Activated T-helper 1 cell treated with anti-CD3 and anti-CD28 coated beads, Interleukin-12 subunit alpha, Interleukin-12 subunit beta, Interleukin-2, Interleukin-4 antibody, amounts not matched to agents 30 ng/mL and 10 ng/mL and 1 ng/mL, durations not matched to agents 14 hours and 24 hours and 36 hours (primary cell): ENCODE measurements at regions not wholly inside any gene's neighbourhood (a gene's known extent, or its start where the extent isn't known, plus 50 kb on each side); places are given as distances from the start of the nearest gene placed in this dataset.

Source experiments
- DNase-seq: peaks from one replicate; pipeline ENCODE4 v3.0.0; 2021; ENCODE audit warnings: low spot score
- H3K27ac Mint-ChIP-seq: one replicate; pipeline ENCODE4 v1.8.0; 2021; ENCODE audit warnings: mild to moderate bottlenecking, mixed read lengths
- H3K27me3 Mint-ChIP-seq: one replicate; pipeline ENCODE4 v1.8.0; 2022; ENCODE audit warnings: mild to moderate bottlenecking, moderate library complexity, mixed read lengths; ENCODE audit not compliant: insufficient read depth
- H3K36me3 Mint-ChIP-seq: one replicate; pipeline ENCODE4 v1.8.0; 2021; ENCODE audit warnings: low read depth, mixed read lengths
- H3K4me1 Mint-ChIP-seq: one replicate; pipeline ENCODE4 v1.8.0; 2021; ENCODE audit warnings: low read depth, mixed read lengths
- H3K4me3 Mint-ChIP-seq: one replicate; pipeline ENCODE4 v1.8.0; 2021; ENCODE audit warnings: mild to moderate bottlenecking, moderate library complexity, mixed read lengths
- H3K9me3 Mint-ChIP-seq: one replicate; pipeline ENCODE4 v1.8.0; 2021; ENCODE audit warnings: mixed read lengths
- intact Hi-C: fragments of 100-400 bp; cut with micrococcal nuclease; formaldehyde crosslinking; loops from one replicate; pipeline ENCODE4 v1.15.1; 2024

DNA sequence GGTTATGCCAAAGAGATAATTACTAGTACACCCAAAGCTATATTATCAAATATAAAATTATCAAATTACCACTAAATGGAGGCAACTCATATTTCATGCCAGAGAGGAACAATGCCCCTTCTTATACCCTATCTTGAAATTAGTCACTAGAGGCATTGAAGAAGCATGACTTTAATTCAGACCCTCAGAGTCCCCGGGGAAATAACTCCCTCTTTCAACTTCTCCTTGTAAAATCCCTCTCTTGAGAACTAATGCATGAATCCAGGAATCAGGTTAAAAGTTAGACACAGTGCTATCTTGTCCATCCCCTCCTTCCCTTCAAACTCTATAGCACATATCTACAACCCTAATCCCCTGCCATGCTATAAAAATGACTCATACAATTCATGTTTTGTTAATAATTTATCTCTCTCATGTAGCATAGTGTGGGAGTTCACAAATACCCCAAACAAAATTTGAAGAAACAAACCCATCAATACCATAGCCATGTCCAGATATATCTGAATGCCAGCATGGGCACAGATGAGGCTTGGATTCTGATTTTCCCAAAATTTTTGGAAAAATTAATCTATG lies 665.4 kb downstream of the KCNA4 start:
- Mint-ChIP-seq H3K27me3 (no peaks in the 10 kb centered on the region), H3K27ac (no peak overlapping the region), H3K9me3 (peaks cover 4% of the 10 kb centered on the region), H3K4me1 (no peaks in the 10 kb centered on the region), H3K36me3 (no peaks in the 10 kb centered on the region), H3K4me3 (no peak overlapping the region)
- no peak for DNase-seq
- intact Hi-C loops, result no loop called here

DNA sequence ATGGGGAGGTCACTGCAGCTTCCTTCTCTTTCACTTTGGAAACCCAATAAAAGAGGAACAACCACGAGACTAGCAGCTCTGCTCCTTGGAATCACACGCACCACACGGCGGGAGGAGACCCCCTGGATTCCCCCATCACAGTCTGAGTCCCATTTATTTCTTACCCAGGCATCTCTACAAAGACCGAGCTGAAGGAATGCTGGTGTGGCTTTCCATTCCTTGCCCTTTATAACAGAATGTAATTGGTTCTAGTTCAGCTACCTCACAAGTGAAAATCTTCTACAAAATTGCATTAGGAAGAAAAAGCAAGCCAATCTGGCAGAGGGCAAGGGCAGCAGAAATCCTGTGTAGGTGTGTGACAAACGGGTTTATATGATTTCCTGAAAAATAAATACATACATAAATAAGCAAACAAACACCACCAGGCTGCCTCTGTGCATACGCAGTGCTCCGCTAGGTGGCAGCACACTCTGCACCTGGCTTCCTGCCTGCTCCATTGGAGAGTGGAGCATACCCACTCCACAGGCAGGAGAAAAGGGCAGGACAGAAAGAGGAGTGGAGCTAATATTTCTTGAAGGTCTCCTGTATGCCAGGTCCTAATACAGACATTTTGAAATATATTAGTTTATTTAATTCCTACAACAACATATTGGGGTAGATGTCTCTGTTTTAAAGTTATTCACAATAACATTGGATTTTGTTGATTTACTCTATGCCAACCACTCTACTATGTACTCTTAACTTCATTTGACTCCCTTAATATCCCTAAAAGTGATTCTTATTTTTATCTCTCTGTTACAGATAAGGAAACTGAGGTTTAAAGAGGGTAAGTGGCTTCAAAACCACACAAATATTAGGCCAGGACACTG lies 673.1 kb downstream of the KCNA4 start:
- Mint-ChIP-seq H3K27ac (no peak overlapping the region), H3K36me3 (no peaks in the 10 kb centered on the region), H3K9me3 (no peaks in the 10 kb centered on the region), H3K27me3 (no peaks in the 10 kb centered on the region), H3K4me1 (no peaks in the 10 kb centered on the region), H3K4me3 (no peak overlapping the region)
- intact Hi-C loops, result loop anchor here (5.0 kb wide), 1 partner anchor 1574 kb away; no protein-coding TSS in a partner anchor
- peak; percentile 12 for DNase-seq

DNA sequence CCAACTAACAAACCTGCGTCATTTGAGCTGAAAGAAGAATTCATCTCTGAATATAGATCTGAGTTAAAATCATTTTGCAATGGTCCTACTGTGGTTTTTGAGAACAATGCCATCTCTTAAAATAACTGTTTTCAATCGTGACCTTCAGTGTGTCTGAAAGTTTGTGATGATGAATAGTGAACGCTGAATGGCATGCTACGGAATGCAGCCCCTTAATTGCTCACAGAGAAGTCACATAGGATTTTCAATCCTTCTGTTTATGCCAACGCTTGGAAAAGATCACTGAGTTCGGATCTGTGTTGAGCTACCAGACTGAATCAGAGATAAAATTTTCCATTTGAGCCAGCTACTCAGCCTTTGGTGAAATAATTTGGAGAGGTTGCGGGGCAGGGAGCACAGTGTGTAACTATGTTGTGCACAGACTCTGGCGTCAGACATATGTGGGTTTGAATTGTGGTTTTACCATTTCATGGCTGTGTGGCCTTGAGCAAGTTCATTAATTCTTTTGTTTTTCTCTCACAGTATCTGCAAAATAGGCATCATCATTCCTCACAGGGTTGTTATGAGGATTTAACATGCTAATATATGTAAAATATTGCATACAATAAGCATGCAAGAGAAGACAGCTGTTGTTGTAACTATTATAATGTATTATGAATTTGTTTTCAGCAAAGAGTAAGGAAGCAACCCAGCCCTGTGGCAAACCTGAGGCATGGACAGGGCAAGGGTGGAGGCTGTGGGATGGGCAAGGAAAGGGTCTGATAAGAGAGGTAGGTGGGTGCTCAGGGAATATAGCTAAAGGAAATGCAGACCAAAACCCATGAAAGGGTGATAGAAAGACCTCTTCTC lies 679.9 kb downstream of the KCNA4 start:
- Mint-ChIP-seq H3K36me3 (no peaks in the 10 kb centered on the region), H3K27me3 (no peaks in the 10 kb centered on the region), H3K27ac (no peak overlapping the region), H3K4me1 (no peaks in the 10 kb centered on the region), H3K4me3 (no peak overlapping the region), H3K9me3 (no peaks in the 10 kb centered on the region)
- DNase-seq, result no peak
- intact Hi-C loops, result no loop called here

DNA sequence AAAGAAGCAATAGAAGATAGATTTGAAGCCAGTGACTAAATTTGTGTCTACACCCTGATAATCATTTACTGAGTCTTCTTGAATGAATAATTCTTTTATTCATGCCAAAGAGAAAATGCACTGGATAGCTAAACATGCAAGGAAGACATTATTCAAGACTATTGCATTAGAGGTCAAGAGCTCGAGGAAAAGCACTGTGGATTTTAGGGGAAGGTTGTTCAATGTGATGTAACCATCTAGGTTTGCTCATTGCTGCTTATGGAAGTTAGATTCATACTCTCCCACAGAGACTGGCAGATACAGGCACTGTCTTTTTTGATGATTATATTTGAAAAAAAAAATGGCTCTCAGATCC lies 682.1 kb downstream of the KCNA4 start:
- intact Hi-C loops, result loop anchor here (2.0 kb wide), 1 partner anchor 1636 kb away; no protein-coding TSS in a partner anchor
- no peak for DNase-seq
- H3K27me3 Mint-ChIP-seq, result no peaks in the 10 kb centered on the region

DNA sequence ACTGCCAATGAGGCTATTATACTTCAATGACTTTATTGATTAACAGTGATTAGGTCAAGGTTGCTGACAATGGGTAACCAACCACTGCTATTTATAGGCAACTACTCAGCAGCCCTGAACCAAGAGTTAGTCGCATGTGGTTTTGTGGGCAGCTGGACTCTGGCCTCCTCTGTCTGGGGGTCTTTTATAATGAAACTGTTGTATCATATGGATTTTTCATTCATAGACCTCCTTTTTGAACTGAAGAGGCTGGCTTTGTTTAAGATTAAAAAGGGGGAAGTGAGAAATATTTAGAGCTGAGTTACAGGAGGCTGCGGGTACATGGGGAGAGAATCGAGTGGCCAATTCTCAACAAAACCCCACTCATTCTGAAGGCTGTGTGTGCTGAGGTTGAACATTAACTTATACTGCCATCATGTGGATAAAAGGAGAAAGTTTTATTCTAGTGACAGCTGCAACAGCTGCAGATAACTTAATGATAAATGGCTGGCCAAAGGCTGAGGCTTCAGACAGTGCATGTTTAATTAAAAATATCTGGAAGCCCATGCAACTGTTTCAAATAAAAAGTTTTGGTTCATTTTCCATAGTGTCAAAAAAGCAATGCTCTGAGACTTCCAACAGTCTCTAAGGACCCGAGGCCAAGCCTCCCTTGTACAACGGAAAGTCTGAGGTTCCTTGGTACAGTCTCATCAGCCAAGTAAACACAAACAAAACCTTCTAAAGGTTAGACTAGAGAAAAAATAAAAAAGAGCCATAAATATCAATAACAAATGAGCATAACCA lies 682.6 kb downstream of the KCNA4 start:
- H3K4me3 Mint-ChIP-seq, result no peak overlapping the region
- no peak overlapping the region for H3K27ac Mint-ChIP-seq
- DNase-seq, result no peak
- no peaks in the 10 kb centered on the region for H3K4me1 Mint-ChIP-seq
- no peaks in the 10 kb centered on the region for H3K36me3 Mint-ChIP-seq
- intact Hi-C loops, result loop anchor here (2.0 kb wide), 1 partner anchor 1635 kb away; no protein-coding TSS in a partner anchor
- no peaks in the 10 kb centered on the region for H3K9me3 Mint-ChIP-seq
- no peaks in the 10 kb centered on the region for H3K27me3 Mint-ChIP-seq

More for the DNA sequence above, 682.1 kb downstream of the KCNA4 start:
- Mint-ChIP-seq H3K4me3 (no peak overlapping the region), H3K9me3 (no peaks in the 10 kb centered on the region), H3K4me1 (no peaks in the 10 kb centered on the region), H3K36me3 (no peaks in the 10 kb centered on the region), H3K27ac (no peak overlapping the region)

DNA sequence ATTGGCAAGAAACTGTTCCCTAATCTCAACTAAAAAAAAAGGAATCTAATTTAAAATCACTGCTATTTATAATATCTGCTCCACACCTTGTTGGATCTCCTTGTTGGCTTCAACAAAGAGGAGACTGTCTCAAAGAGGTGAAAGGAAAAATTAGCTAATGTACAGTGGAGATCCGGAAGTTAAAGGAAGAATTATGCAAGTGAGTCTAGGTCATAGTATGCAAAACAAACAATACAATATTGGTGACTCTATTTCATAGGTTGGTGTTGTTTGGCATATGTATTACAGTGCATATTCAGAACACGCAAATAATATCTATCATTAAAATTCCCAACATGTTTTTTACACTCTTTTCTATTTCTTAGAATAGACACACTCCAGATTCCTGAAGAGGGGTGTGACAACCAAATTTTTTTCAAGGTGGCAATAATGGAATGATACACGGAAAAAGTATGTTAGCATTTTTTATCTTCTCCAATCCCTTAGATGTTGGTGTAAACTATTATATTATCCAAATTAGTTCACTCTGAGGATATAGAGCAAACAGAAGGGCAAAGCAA lies 685.3 kb downstream of the KCNA4 start:
- H3K4me3 Mint-ChIP-seq, result no peak overlapping the region
- DNase-seq, result no peak
- H3K36me3 Mint-ChIP-seq, result no peaks in the 10 kb centered on the region
- no peak overlapping the region for H3K27ac Mint-ChIP-seq
- intact Hi-C loops, result no loop called here
- no peaks in the 10 kb centered on the region for H3K4me1 Mint-ChIP-seq
- no peaks in the 10 kb centered on the region for H3K9me3 Mint-ChIP-seq
- no peaks in the 10 kb centered on the region for H3K27me3 Mint-ChIP-seq

DNA sequence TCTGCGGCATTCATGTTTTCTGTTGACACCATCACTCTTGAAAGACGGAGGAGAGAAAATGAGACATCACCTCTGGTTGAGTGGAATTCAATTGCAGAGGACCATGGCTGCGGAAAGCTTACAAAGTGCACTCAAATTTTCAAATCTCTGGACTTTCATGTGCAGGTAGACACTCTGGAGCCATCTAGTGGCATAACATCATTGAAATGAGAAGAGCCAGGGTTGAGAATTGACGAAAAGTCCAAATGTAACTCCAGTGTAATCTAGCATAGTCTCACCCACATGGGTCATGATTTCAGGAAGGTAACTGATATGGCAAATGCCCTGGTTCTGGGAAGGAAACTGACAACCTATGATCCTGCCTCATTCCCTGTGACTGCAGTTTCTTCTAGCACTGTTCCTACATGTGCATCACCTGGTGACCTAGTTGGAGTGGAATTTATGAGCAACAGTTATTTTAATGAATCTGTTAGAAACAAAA lies 687.8 kb downstream of the KCNA4 start:
- DNase-seq, result no peak
- H3K4me3 Mint-ChIP-seq, result no peak overlapping the region
- H3K27me3 Mint-ChIP-seq, result no peaks in the 10 kb centered on the region
- intact Hi-C loops, result no loop called here
- H3K36me3 Mint-ChIP-seq, result no peaks in the 10 kb centered on the region
- H3K27ac Mint-ChIP-seq, result no peak overlapping the region
- H3K9me3 Mint-ChIP-seq, result no peaks in the 10 kb centered on the region
- no peaks in the 10 kb centered on the region for H3K4me1 Mint-ChIP-seq

DNA sequence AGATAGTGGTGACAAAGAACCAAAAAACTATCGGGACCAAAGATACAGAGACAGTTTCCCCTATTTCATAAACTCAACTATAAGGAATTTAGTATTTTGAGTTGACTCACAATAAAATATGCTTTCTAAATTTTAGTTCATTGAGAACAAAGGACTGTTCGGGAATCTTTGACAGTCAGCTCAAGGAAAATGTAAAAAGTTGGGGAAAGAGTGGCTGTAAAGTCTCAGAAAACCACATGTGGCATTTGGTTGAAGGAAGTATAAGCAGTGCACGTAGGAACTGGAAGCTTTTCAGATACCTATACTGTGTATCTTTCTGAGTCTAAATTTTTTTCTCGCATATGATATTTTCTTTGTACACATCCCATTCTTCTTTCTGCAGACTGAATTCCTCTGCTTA lies 688.9 kb downstream of the KCNA4 start:
- DNase-seq, result no peak
- no peaks in the 10 kb centered on the region for H3K36me3 Mint-ChIP-seq
- intact Hi-C loops, result no loop called here
- no peaks in the 10 kb centered on the region for H3K9me3 Mint-ChIP-seq
- no peak overlapping the region for H3K4me3 Mint-ChIP-seq
- no peak overlapping the region for H3K27ac Mint-ChIP-seq
- H3K27me3 Mint-ChIP-seq, result no peaks in the 10 kb centered on the region
- H3K4me1 Mint-ChIP-seq, result no peaks in the 10 kb centered on the region

DNA sequence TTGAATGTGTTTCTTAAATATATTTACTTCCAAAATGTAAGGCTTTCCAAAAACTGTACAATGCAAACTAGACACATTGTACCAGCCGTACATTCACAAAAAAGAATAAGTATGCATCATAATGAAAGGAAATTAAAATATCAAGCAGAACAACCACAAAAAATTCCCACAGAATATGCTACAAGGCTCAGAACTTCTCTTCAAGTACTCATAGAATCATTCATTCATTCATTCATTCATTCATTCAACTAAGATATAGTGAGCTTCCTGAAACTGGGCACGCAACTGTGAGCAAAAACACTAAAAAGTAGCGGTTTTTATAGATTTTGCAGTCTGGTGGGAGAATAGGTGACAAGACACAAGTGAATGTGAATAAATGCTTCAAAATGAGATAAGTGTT lies 690.1 kb downstream of the KCNA4 start:
- Mint-ChIP-seq H3K27me3 (no peaks in the 10 kb centered on the region), H3K36me3 (no peaks in the 10 kb centered on the region), H3K4me3 (no peak overlapping the region), H3K27ac (no peak overlapping the region), H3K4me1 (no peaks in the 10 kb centered on the region), H3K9me3 (no peaks in the 10 kb centered on the region)
- intact Hi-C loops, result no loop called here
- no peak for DNase-seq

DNA sequence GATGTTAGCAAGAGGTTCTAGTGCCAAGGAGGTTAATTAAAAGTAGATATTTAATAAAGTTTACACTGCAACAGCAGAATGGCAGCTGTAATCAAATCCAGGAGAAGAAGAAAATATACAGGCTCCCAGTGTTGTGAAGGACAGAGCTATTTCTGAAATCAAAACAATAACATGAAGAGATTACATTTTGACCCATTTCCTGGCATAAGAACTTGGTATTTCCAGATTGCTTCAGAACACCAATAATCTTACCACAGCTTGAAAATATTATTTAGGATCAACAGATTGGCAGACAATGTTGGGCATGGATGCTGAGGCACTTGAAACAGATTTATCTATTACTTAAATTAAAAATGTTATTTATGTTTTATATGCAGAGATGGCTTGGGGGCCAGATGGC lies 692.5 kb downstream of the KCNA4 start:
- Mint-ChIP-seq H3K4me3 (no peak overlapping the region), H3K4me1 (no peaks in the 10 kb centered on the region), H3K9me3 (no peaks in the 10 kb centered on the region), H3K27ac (no peak overlapping the region), H3K36me3 (no peaks in the 10 kb centered on the region), H3K27me3 (no peaks in the 10 kb centered on the region)
- DNase-seq, result no peak
- intact Hi-C loops, result no loop called here

DNA sequence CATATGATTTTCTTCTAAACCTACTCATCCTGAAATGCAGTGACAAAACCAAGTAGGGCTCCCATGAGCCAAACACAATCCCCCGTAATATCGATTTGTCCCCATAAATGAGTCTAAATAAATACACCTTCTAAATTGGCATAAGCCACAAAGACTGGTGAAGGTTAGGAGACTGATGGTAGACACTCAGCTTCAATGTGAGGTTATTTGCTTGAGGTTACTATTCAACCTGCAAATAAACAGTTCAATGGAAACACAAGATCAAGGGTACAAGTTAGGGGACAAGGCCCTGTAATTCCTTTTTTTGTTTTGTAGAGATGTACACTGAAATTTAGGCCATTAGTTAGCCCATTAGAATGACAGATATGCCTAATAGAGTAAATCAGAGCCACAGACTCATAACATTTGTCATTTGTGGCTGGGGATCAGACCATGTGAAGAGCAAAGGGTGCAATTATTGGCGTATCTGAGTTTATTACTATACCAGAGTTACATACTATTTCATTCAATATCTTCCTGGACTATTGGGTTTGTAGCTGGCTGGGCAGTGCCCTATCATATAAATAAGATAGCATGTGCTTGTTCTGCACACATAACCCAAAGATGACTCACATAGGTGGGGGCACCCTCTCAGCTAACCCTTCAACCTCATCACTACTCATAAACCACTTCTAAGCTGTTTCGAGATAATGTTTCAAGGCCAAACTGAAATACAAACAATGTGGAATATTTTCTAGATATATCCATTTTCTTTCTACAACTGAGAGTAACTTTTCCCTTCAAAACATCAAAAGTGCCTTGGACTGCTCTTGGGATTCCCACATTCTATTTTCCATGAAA lies 695.3 kb downstream of the KCNA4 start:
- intact Hi-C loops, result no loop called here
- Mint-ChIP-seq H3K27me3 (no peaks in the 10 kb centered on the region), H3K27ac (no peak overlapping the region), H3K4me1 (no peaks in the 10 kb centered on the region), H3K36me3 (no peaks in the 10 kb centered on the region), H3K9me3 (no peaks in the 10 kb centered on the region), H3K4me3 (no peak overlapping the region)
- no peak for DNase-seq
